Neuron (in vitro differentiated cells): ENCODE measurements at regions not wholly inside any gene's neighbourhood (a gene's known extent, or its start where the extent isn't known, plus 50 kb on each side); places are given as distances from the start of the nearest gene placed in this dataset.

Source experiments
- H2AFZ ChIP-seq: one replicate; pipeline ENCODE4 v1.6.1; 2013; ENCODE audit warnings: low read depth, mild to moderate bottlenecking, inconsistent platforms, low read length, moderate library complexity
- H3K27me3 ChIP-seq: one replicate; pipeline ENCODE4 v1.6.1; 2013; ENCODE audit warnings: low read length; ENCODE audit not compliant: insufficient read depth
- H3K36me3 ChIP-seq: one replicate; pipeline ENCODE4 v1.6.1; 2013; ENCODE audit warnings: low read length; ENCODE audit not compliant: insufficient read depth
- H3K4me1 ChIP-seq: one replicate; pipeline ENCODE4 v1.6.1; 2013; ENCODE audit warnings: low read length; ENCODE audit not compliant: insufficient read depth
- H3K4me3 ChIP-seq: 2 replicates; pipeline ENCODE4 v1.5.1; 2013; ENCODE audit warnings: mild to moderate bottlenecking, low read length, moderate library complexity
- H3K9me3 ChIP-seq: one replicate; pipeline ENCODE4 v1.6.1; 2013; ENCODE audit warnings: low read length

- Histone ChIP-seq H3K4me3 (no peak overlapping the region), H3K36me3 (peaks cover 83% of the 10 kb centered on the region), H3K9me3 (no peaks in the 10 kb centered on the region), H2AFZ (no peak overlapping the region), H3K4me1 (peaks cover 12% of the 10 kb centered on the region), H3K27me3 (no peaks in the 10 kb centered on the region)
Observed at GRCh38 chr11:92838759-92839310, 130.6 kb upstream of the MTNR1B start.

GRCh38 chr11:92839450-92839849, 130.0 kb upstream of the MTNR1B start:
- H3K36me3 ChIP-seq, result peaks cover 83% of the 10 kb centered on the region

GRCh38 chr11:92841719-92842118, 127.7 kb upstream of the MTNR1B start:
- Histone ChIP-seq H3K9me3 (peaks cover 2% of the 10 kb centered on the region), H2AFZ (no peak overlapping the region), H3K4me3 (no peak overlapping the region), H3K4me1 (peaks cover 24% of the 10 kb centered on the region), H3K36me3 (peaks cover 72% of the 10 kb centered on the region), H3K27me3 (no peaks in the 10 kb centered on the region)

More at GRCh38 chr11:92839450-92839849, 130.0 kb upstream of the MTNR1B start:
- H3K4me3 ChIP-seq, result no peak overlapping the region
- no peaks in the 10 kb centered on the region for H3K27me3 ChIP-seq
- H3K4me1 ChIP-seq, result peaks cover 12% of the 10 kb centered on the region
- peaks cover 2% of the 10 kb centered on the region for H3K9me3 ChIP-seq
- H2AFZ ChIP-seq, result no peak overlapping the region

DNA sequence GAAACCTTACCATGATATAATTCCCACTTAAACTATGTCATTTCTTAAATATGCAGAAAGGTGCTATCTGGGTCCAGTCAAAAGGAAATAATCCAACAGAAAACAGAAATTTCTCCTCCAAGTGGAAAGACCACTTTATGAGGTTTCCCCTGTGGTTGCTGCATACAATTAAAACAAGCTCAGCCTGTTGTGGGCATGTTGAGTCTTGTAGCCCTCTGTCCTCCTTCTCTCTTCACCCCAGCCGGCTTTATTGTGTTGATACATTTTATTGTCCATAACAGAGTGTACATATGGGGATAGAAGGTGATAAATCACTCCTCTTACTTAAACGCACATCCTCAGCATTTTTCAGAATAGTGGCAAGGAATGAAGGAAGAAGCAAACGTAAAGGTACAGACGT, 126.0 kb upstream of the MTNR1B start:
- H2AFZ ChIP-seq, result no peak overlapping the region
- H3K4me1 ChIP-seq, result peaks cover 21% of the 10 kb centered on the region
- no peak overlapping the region for H3K4me3 ChIP-seq
- H3K27me3 ChIP-seq, result no peaks in the 10 kb centered on the region
- H3K36me3 ChIP-seq, result peaks cover 62% of the 10 kb centered on the region
- peaks cover 2% of the 10 kb centered on the region for H3K9me3 ChIP-seq

GRCh38 chr11:92844197-92844596, 125.3 kb upstream of the MTNR1B start:
- Histone ChIP-seq H3K27me3 (no peaks in the 10 kb centered on the region), H2AFZ (no peak overlapping the region), H3K9me3 (peaks cover 2% of the 10 kb centered on the region), H3K36me3 (peaks cover 59% of the 10 kb centered on the region), H3K4me1 (peaks cover 14% of the 10 kb centered on the region), H3K4me3 (no peak overlapping the region)

DNA sequence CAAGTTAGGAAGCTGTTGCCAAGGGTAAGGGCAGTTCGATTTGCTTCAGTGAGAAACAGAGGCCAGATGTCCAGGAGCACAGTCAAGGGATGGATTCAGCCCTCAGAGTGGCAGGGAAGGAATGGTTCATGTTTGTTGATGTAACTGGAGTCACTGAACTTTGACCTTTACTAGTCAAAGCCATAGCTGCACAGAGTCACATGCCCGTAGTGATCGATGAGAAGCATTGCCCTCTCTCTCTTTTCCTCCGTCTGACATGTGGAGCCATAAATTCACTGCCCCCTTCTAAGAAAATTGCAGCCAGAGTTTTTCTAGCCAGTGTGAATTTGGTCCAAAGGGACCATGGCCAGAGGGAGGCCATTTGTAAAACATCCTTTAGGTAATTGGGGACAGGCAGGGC, 124.1 kb upstream of the MTNR1B start:
- peaks cover 2% of the 10 kb centered on the region for H3K9me3 ChIP-seq
- H3K27me3 ChIP-seq, result no peaks in the 10 kb centered on the region
- H3K4me3 ChIP-seq, result no peak overlapping the region
- H3K36me3 ChIP-seq, result peaks cover 52% of the 10 kb centered on the region
- no peak overlapping the region for H2AFZ ChIP-seq
- H3K4me1 ChIP-seq, result peaks cover 11% of the 10 kb centered on the region

- peaks cover 11% of the 10 kb centered on the region for H3K4me1 ChIP-seq
- peaks cover 48% of the 10 kb centered on the region for H3K36me3 ChIP-seq
Observed at GRCh38 chr11:92845805-92846204, 123.6 kb upstream of the MTNR1B start.

GRCh38 chr11:92846491-92847125, 122.8 kb upstream of the MTNR1B start:
- H3K4me3 ChIP-seq, result no peak overlapping the region
- H2AFZ ChIP-seq, result no peak overlapping the region
- H3K36me3 ChIP-seq, result peaks cover 42% of the 10 kb centered on the region
- peaks cover 11% of the 10 kb centered on the region for H3K4me1 ChIP-seq
- no peaks in the 10 kb centered on the region for H3K27me3 ChIP-seq
- peaks cover 2% of the 10 kb centered on the region for H3K9me3 ChIP-seq

More at GRCh38 chr11:92845805-92846204, 123.6 kb upstream of the MTNR1B start:
- peaks cover 2% of the 10 kb centered on the region for H3K9me3 ChIP-seq
- no peak overlapping the region for H2AFZ ChIP-seq
- no peaks in the 10 kb centered on the region for H3K27me3 ChIP-seq
- H3K4me3 ChIP-seq, result no peak overlapping the region

DNA sequence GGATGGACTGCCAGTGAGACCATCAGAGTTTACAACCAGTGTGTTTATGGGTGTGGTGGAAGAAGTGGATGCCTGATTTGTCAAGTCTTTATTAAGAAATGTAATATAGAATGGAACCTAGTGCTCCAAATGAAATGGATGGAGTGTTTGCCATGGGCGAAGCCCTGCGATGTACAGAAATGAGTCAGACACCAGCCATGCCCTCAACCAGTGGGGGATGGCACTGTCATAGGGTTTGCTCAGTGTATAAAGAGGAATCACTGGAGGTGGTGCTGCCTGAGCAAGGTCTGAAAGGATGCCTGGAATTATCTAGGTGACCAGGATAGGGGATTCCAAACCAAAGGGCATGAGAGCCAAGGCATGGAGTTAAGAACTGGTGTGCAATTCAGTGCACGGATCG, 120.9 kb upstream of the MTNR1B start:
- H3K4me3 ChIP-seq, result no peak overlapping the region
- no peaks in the 10 kb centered on the region for H3K27me3 ChIP-seq
- peaks cover 27% of the 10 kb centered on the region for H3K36me3 ChIP-seq
- H3K4me1 ChIP-seq, result peaks cover 11% of the 10 kb centered on the region
- H3K9me3 ChIP-seq, result peaks cover 7% of the 10 kb centered on the region
- no peak overlapping the region for H2AFZ ChIP-seq

- Histone ChIP-seq H2AFZ (no peak overlapping the region), H3K36me3 (peaks cover 16% of the 10 kb centered on the region), H3K27me3 (no peaks in the 10 kb centered on the region), H3K4me3 (no peak overlapping the region), H3K9me3 (peaks cover 10% of the 10 kb centered on the region), H3K4me1 (peaks cover 14% of the 10 kb centered on the region)
Observed at GRCh38 chr11:92850296-92850826, 119.1 kb upstream of the MTNR1B start.

DNA sequence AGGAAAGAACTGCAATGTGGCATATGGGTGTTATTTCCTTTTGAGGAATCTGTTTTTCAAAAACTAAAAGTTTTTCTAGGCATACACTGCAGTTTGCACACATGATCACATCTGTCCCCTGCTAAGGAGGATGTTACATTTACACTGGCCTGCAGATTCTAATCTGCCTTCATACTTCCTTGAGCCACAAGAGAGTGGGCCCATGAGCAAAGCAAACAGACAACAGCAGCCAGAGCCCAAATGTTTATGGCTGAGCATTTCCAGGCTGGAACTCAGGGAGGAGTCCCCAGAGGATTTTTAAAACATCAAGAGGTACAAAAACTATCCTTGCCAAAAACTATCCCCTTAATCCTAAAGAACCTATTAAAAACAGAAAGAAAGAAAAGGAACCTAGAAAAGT, 117.2 kb upstream of the MTNR1B start:
- Histone ChIP-seq H3K4me1 (peaks cover 8% of the 10 kb centered on the region), H3K9me3 (peaks cover 10% of the 10 kb centered on the region), H3K36me3 (peaks cover 21% of the 10 kb centered on the region), H3K27me3 (no peaks in the 10 kb centered on the region), H3K4me3 (no peak overlapping the region), H2AFZ (no peak overlapping the region)

DNA sequence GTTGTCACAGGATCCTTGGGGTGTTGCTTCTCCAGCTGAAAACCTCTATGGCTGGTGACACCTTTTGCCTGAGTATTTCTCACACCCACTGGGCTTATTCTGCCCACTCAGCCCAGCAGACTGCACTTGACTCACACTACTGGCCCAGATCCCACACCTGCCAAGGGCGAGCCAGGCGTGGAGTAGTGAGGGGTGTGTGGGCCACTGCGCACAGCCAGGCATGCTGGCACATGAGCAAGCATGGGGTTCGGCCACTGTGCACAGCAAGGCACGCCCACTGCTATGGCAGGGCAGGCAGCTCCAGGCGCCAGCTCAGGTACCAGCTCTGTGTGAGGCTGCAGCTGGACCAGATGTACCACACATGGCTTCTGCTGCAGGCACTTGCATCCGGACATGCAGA, 116.5 kb upstream of the MTNR1B start:
- H3K4me1 ChIP-seq, result peaks cover 8% of the 10 kb centered on the region
- H3K36me3 ChIP-seq, result peaks cover 25% of the 10 kb centered on the region
- H3K4me3 ChIP-seq, result no peak overlapping the region
- no peaks in the 10 kb centered on the region for H3K27me3 ChIP-seq
- peaks cover 10% of the 10 kb centered on the region for H3K9me3 ChIP-seq
- no peak overlapping the region for H2AFZ ChIP-seq

DNA sequence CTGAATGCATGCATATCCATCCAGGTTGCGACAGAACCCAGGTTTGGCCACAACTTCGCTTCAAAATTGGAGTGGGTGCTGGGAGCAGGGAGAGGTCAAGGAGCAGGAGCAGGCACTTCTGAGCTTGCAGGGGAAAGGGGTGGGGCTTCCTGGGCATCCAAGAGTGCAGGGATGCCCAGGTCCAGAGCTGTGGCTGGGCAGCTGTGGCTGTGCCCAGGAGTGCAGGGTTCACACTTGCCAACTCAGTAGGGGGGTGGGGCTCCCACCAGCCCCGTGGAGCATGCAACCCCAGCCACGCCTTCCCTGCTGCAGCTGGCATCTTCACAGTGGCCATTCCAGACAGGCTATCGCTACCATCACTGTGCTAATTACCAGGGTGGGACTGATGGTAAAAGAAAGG, 115.3 kb upstream of the MTNR1B start:
- Histone ChIP-seq H3K27me3 (no peaks in the 10 kb centered on the region), H2AFZ (no peak overlapping the region), H3K36me3 (peaks cover 33% of the 10 kb centered on the region), H3K4me1 (peaks cover 8% of the 10 kb centered on the region), H3K9me3 (peaks cover 10% of the 10 kb centered on the region), H3K4me3 (no peak overlapping the region)
